H1 (cell line): ENCODE measurements at regions not wholly inside any gene's neighbourhood (a gene's known extent, or its start where the extent isn't known, plus 50 kb on each side); places are given as distances from the start of the nearest gene placed in this dataset.

Experiments used
- CTCF ChIA-PET: fragments of 300-600 bp; sonication (Branson Sonifier 250); formaldehyde crosslinking; loops from one replicate; lab custom pipeline; 2021; ENCODE audit not compliant: partially characterized antibody; lab: Charles Lee
- POLR2A ChIA-PET: fragments of 300-600 bp; sonication (Branson Sonifier 250); formaldehyde crosslinking; loops from one replicate; lab custom pipeline; 2021; ENCODE audit warnings: inconsistent platforms; ENCODE audit not compliant: partially characterized antibody; lab: Charles Lee
- DNase-seq, 2 experiments: peaks; one replicate each; pipeline versions ENCODE4 v3.0.0 to v3.0.0-alpha.2; 2010 to 2022; ENCODE audit warnings: low spot score in 2 of 2, low read depth in 1 of 2, mixed read lengths in 1 of 2
- FAIRE-seq: peaks from 2 replicates; lab custom pipeline; 2011; peaks lifted over from hg19 to GRCh38; lab: Jason Lieb, UNC
- H2AFZ ChIP-seq: 2 replicates; pipeline ENCODE4 v1.8.1; 2012; ENCODE audit warnings: low read length, inconsistent platforms
- H2AK5ac ChIP-seq: 2 replicates; pipeline ENCODE4 v1.6.1; 2013; ENCODE audit warnings: low read depth, low read length
- H2BK120ac ChIP-seq: replicated peaks from 2 replicates; pipeline ENCODE3; 2013; ENCODE audit warnings: low read depth, low read length, inconsistent platforms
- H2BK12ac ChIP-seq: 2 replicates; pipeline ENCODE4 v1.6.1; 2013; ENCODE audit warnings: low read depth, low read length
- H2BK15ac ChIP-seq: 2 replicates; pipeline ENCODE4 v1.6.1; 2013; ENCODE audit warnings: low read length
- H2BK20ac ChIP-seq: 2 replicates; pipeline ENCODE4 v1.6.1; 2013; ENCODE audit warnings: low read length
- H2BK5ac ChIP-seq: 2 replicates; pipeline ENCODE4 v1.6.1; 2013; ENCODE audit warnings: low read depth, low read length
- H3K14ac ChIP-seq: 2 replicates; pipeline ENCODE4 v1.6.1; 2013; ENCODE audit warnings: inconsistent platforms; ENCODE audit not compliant: insufficient read length
- H3K18ac ChIP-seq: 2 replicates; pipeline ENCODE4 v1.6.1; 2013; ENCODE audit warnings: low read length; ENCODE audit errors: extremely low read depth
- H3K23ac ChIP-seq: 2 replicates; pipeline ENCODE4 v1.6.1; 2013; ENCODE audit warnings: inconsistent platforms; ENCODE audit not compliant: insufficient read length
- H3K23me2 ChIP-seq: 2 replicates; pipeline ENCODE4 v1.6.1; 2013; ENCODE audit warnings: low read depth, low read length
- H3K27ac ChIP-seq: 2 replicates; pipeline ENCODE4 v1.6.1; 2011; ENCODE audit warnings: low read depth, low read length, inconsistent platforms
- H3K27me3 ChIP-seq, 4 experiments: replicated peaks in 1 of 4; 1 replicate in 1 of 4; 2 replicates in 3 of 4; pipeline versions ENCODE4 v1.6.1 to v1.8.1; 2011 to 2013; ENCODE audit warnings: low read length in 3 of 4, mild to moderate bottlenecking in 3 of 4, inconsistent platforms in 2 of 4, mixed read lengths in 2 of 4, moderate library complexity in 1 of 4; ENCODE audit not compliant: control insufficient read depth in 3 of 4, insufficient read depth in 3 of 4; ENCODE audit errors: extremely low read depth in 1 of 4
- H3K36me3 ChIP-seq, 4 experiments: 2 replicates each; pipeline versions ENCODE4 v1.6.1 to v1.8.1; 2011 to 2013; ENCODE audit warnings: mild to moderate bottlenecking in 4 of 4, low read length in 3 of 4, moderate library complexity in 2 of 4, control low read depth in 1 of 4, inconsistent platforms in 1 of 4; ENCODE audit not compliant: insufficient read depth in 4 of 4, control insufficient read depth in 2 of 4
- H3K4ac ChIP-seq: replicated peaks from 2 replicates; pipeline ENCODE3; 2013; ENCODE audit warnings: low read length, low read depth, mixed read lengths, inconsistent platforms; ENCODE audit not compliant: insufficient read length
- H3K4me1 ChIP-seq, 4 experiments: replicated peaks in 1 of 4; 1 replicate in 1 of 4; 2 replicates in 3 of 4; pipeline versions ENCODE4 v1.6.1 to v1.8.1; 2011 to 2013; ENCODE audit warnings: low read length in 3 of 4, inconsistent platforms in 2 of 4, mixed read lengths in 1 of 4; ENCODE audit not compliant: insufficient read depth in 4 of 4, control insufficient read depth in 3 of 4
- H3K4me2 ChIP-seq, 2 experiments: 2 replicates each; pipeline versions ENCODE4 v1.6.1 to v1.8.1; 2011 to 2013; ENCODE audit warnings: low read depth in 2 of 2, low read length in 2 of 2, control low read depth in 1 of 2, inconsistent platforms in 1 of 2, mild to moderate bottlenecking in 1 of 2; ENCODE audit not compliant: insufficient read depth in 1 of 2
- H3K4me3 ChIP-seq, 4 experiments: fragments of 200-600, 300-600 bp in 1 of 4; sonication (generic), shearing (Covaris generic), sonication (Bioruptor Twin) in 1 of 4; 2 replicates each; pipeline versions ENCODE4 v1.5.1 to v1.8.1; 2011 to 2016; ENCODE audit warnings: low read length in 4 of 4, low read depth in 3 of 4, control low read depth in 2 of 4, inconsistent platforms in 2 of 4, mild to moderate bottlenecking in 2 of 4, mixed read lengths in 1 of 4, moderate library complexity in 1 of 4; ENCODE audit not compliant: insufficient read depth in 2 of 4; ENCODE audit errors: extremely low read depth in 1 of 4
- H3K56ac ChIP-seq: replicated peaks from 2 replicates; pipeline ENCODE3; 2013; ENCODE audit warnings: low read depth, mild to moderate bottlenecking, mixed read lengths, low read length, inconsistent platforms; ENCODE audit not compliant: insufficient read length
- H3K79me1 ChIP-seq: 2 replicates; pipeline ENCODE4 v1.6.1; 2013; ENCODE audit warnings: low read depth, low read length, control low read depth
- H3K79me2 ChIP-seq, 2 experiments: 2 replicates each; pipeline versions ENCODE4 v1.6.1 to v1.8.1; 2012 to 2013; ENCODE audit warnings: low read length in 2 of 2, mild to moderate bottlenecking in 2 of 2, inconsistent platforms in 1 of 2; ENCODE audit not compliant: insufficient read depth in 2 of 2, control insufficient read depth in 1 of 2
- H3K9ac ChIP-seq, 4 experiments: replicated peaks in 1 of 4; 1 replicate in 1 of 4; 2 replicates in 3 of 4; pipeline versions ENCODE4 v1.6.1 to v1.8.1; 2011 to 2013; ENCODE audit warnings: low read depth in 3 of 4, low read length in 3 of 4, control low read depth in 2 of 4, mild to moderate bottlenecking in 2 of 4, moderate library complexity in 2 of 4, inconsistent platforms in 1 of 4; ENCODE audit errors: extremely low read depth in 1 of 4
- H3K9me3 ChIP-seq, 2 experiments: 2 replicates each; pipeline versions ENCODE4 v1.6.1 to v1.8.1; 2012 to 2013; ENCODE audit warnings: mild to moderate bottlenecking in 2 of 2, moderate library complexity in 2 of 2, control low read depth in 1 of 2, inconsistent platforms in 1 of 2, low read depth in 1 of 2, low read length in 1 of 2, mixed read lengths in 1 of 2; ENCODE audit not compliant: insufficient read depth in 2 of 2
- H4K20me1 ChIP-seq, 2 experiments: replicated peaks in 1 of 2; 2 replicates each; pipeline versions ENCODE3 to v1.8.1; 2011 to 2013; ENCODE audit warnings: inconsistent platforms in 2 of 2, low read length in 2 of 2, mild to moderate bottlenecking in 1 of 2; ENCODE audit not compliant: insufficient read depth in 2 of 2, control insufficient read depth in 1 of 2
- H4K5ac ChIP-seq: 2 replicates; pipeline ENCODE4 v1.6.1; 2013; ENCODE audit warnings: low read length, low read depth, mixed read lengths, inconsistent platforms; ENCODE audit not compliant: insufficient read length
- H4K8ac ChIP-seq: 2 replicates; pipeline ENCODE4 v1.8.0; 2013; ENCODE audit warnings: mild to moderate bottlenecking, moderate library complexity, low read length, inconsistent platforms; ENCODE audit not compliant: insufficient read depth; ENCODE audit errors: extremely low read depth
- H4K91ac ChIP-seq: replicated peaks from 2 replicates; pipeline ENCODE3; 2013; ENCODE audit warnings: low read length, mixed read lengths, inconsistent platforms; ENCODE audit not compliant: insufficient read length
- BACH1 ChIP-seq: IDR thresholded peaks from 2 replicates; pipeline ENCODE4 v1.6.1; 2012; ENCODE audit warnings: low read length, improper control_type of control experiment
- CHD1 ChIP-seq: IDR thresholded peaks from 2 replicates; pipeline ENCODE4 v1.6.1; 2012; ENCODE audit warnings: low read depth, low read length, improper control_type of control experiment
- CTBP2 ChIP-seq: IDR thresholded peaks from 2 replicates; pipeline ENCODE4 v1.7.0; 2011; ENCODE audit warnings: borderline replicate concordance, mild to moderate bottlenecking, moderate library complexity, mixed read lengths, low read length; ENCODE audit not compliant: insufficient read depth, insufficient read length
- FOSL1 ChIP-seq: IDR thresholded peaks from 2 replicates; pipeline ENCODE4 v1.6.1; 2011; ENCODE audit warnings: mild to moderate bottlenecking, low read depth, low read length, moderate library complexity; ENCODE audit not compliant: insufficient read depth
- JUN ChIP-seq: IDR thresholded peaks from 2 replicates; pipeline ENCODE4 v1.6.1; 2011; ENCODE audit warnings: low read depth, mild to moderate bottlenecking, improper control_type of control experiment, low read length
- KDM4A ChIP-seq: IDR thresholded peaks from one replicate; pipeline ENCODE4 v1.7.1; 2012; ENCODE audit warnings: low read depth, mild to moderate bottlenecking, moderate library complexity, low read length, inconsistent platforms; ENCODE audit not compliant: severe bottlenecking
- NANOG ChIP-seq: IDR thresholded peaks from 2 replicates; pipeline ENCODE4 v1.6.1; 2011; ENCODE audit warnings: low read length, low read depth, mild to moderate bottlenecking, inconsistent platforms; ENCODE audit not compliant: insufficient read depth, poor library complexity, severe bottlenecking
- RBBP5 ChIP-seq: IDR thresholded peaks from 2 replicates; pipeline ENCODE4 v1.7.1; 2012; ENCODE audit warnings: low read depth, mild to moderate bottlenecking, inconsistent platforms, low read length, moderate library complexity, borderline replicate concordance
- RFX5 ChIP-seq: IDR thresholded peaks from 2 replicates; pipeline ENCODE4 v1.6.1; 2011; ENCODE audit warnings: low read depth, low read length, improper control_type of control experiment, borderline replicate concordance
- SIX5 ChIP-seq: IDR thresholded peaks from 2 replicates; pipeline ENCODE4 v1.6.1; 2011; ENCODE audit warnings: mild to moderate bottlenecking, low read depth, low read length
- SP1 ChIP-seq: IDR thresholded peaks from 2 replicates; pipeline ENCODE4 v1.6.1; 2011; ENCODE audit warnings: low read depth, low read length
- TAF1 ChIP-seq: IDR thresholded peaks from 2 replicates; pipeline ENCODE4 v1.6.1; 2011; ENCODE audit warnings: mild to moderate bottlenecking, low read depth, low read length
- WGBS, 2 experiments: shearing (Covaris generic) in 1 of 2; methylation state at CpG; one replicate each; pipeline versions ENCODE4 v1.1.6 to v1.1.7; 2013 to 2015; ENCODE audit warnings: low lambda C conversion rate in 2 of 2, mixed read lengths in 2 of 2, inconsistent platforms in 1 of 2, low coverage in 1 of 2, missing lambda C conversion rate in 1 of 2; ENCODE audit not compliant: insufficient replicate concordance in 2 of 2, insufficient coverage in 1 of 2, insufficient read length in 1 of 2; ENCODE audit errors: extremely low coverage in 1 of 2, missing lambda C conversion rate in 1 of 2; 5-methylcytosine and 5-hydroxymethylcytosine counted together
- TF ChIP-seq, protein P1 (sequence below): IDR thresholded peaks from 2 replicates; pipeline ENCODE4 v1.6.1; 2011; ENCODE audit warnings: low read depth, mild to moderate bottlenecking, low read length; ENCODE audit not compliant: insufficient read depth

GRCh38 chr1:29383746-29384371 is 147.5 kb downstream of the PTPRU start:
- Histone ChIP-seq H3K27me3 (no peaks in the 10 kb centered on the region), H2AK5ac (no peak overlapping the region), H3K79me2 (no peaks in the 10 kb centered on the region), H2AFZ (peak overlapping the region; percentile 82; the same call in 1 of the 2 replicates), H3K4me2 (no peak overlapping the region), H3K27ac (no peak overlapping the region), H3K18ac (peak overlapping the region; percentile 60; the same call in 1 of the 2 replicates), H3K23ac (no peak overlapping the region), H2BK20ac (0 out of 2 replicates have a peak overlapping the region, but pooled peaks have one; percentile 86), H3K4ac (no peak overlapping the region), H4K91ac (no peak overlapping the region), H3K4me3 (no peak overlapping the region), H4K8ac (no peak overlapping the region), H4K5ac (no peak overlapping the region), H3K36me3 (no peaks in the 10 kb centered on the region), H2BK120ac (no peak overlapping the region), H2BK12ac (no peak overlapping the region), H3K23me2 (no peaks in the 10 kb centered on the region), H3K9me3 (peaks cover 2 to 10% of the 10 kb centered on the region in 2 experiments; a peak in 3 of 4 replicates), H3K14ac (no peak overlapping the region), H4K20me1 (no peaks in the 10 kb centered on the region), H3K56ac (no peak overlapping the region), H3K4me1 (no peaks in the 10 kb centered on the region; a peak in 2 of 7 replicates), H2BK15ac (peak overlapping the region; percentile 61; the same call in 1 of the 2 replicates), H3K9ac (no peak overlapping the region), H3K79me1 (no peaks in the 10 kb centered on the region), H2BK5ac (no peak overlapping the region)
- CTCF ChIA-PET: interaction anchor here (0.8 to 2.9 kb wide), 5 partner anchors 19 to 321 kb away, joined by 3 to 17 read pairs (median 4); no protein-coding TSS in a partner anchor
- FAIRE-seq (no peak), DNase-seq (no peak)
- WGBS, 2 experiments: 80% methylated on average over 7 of the region's 7 CpGs; no CpG with 5 or more reads in 1 of the 2 experiments
- POLR2A ChIA-PET: no interaction called here
- TF ChIP-seq FOSL1: no peak
- TF ChIP-seq BACH1: no peak
- no peak for TF ChIP-seq TAF1
- TF ChIP-seq, protein P1, sequence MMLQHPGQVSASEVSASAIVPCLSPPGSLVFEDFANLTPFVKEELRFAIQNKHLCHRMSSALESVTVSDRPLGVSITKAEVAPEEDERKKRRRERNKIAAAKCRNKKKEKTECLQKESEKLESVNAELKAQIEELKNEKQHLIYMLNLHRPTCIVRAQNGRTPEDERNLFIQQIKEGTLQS: no peak
- no peak for TF ChIP-seq NANOG
- TF ChIP-seq SP1: no peak
- no peak for TF ChIP-seq RFX5
- no peak for TF ChIP-seq JUN
- no peak for TF ChIP-seq KDM4A
- TF ChIP-seq RBBP5: no peak
- no peak for TF ChIP-seq CTBP2
- TF ChIP-seq CHD1: no peak
- TF ChIP-seq SIX5: no peak
